Natural killer cell (primary cell): ENCODE measurements at regions not wholly inside any gene's neighbourhood (a gene's known extent, or its start where the extent isn't known, plus 50 kb on each side); places are given as distances from the start of the nearest gene placed in this dataset.

Experiments
- ATAC-seq, 3 donors: fragments of 150-1000 bp in 2 of 3; fragments of 200-7000 bp in 1 of 3; cut with Tn5 transposase; 1 replicate in 1 of 3; 2 replicates in 2 of 3; pipeline ENCODE4 v1.10.0; 2021; ENCODE audit warnings: mild to moderate bottlenecking in 2 of 3, moderate library complexity in 2 of 3
- DNase-seq, 2 donors: peaks; one replicate each; pipeline versions ENCODE4 v3.0.0 to v3.0.0-alpha.2; 2013 to 2021; ENCODE audit warnings: mixed read lengths in 1 of 2
- H3K27ac ChIP-seq: one replicate; pipeline ENCODE4 v1.5.1; 2013; ENCODE audit warnings: mild to moderate bottlenecking, low read length
- H3K27me3 ChIP-seq: one replicate; pipeline ENCODE4 v1.6.1; 2013; ENCODE audit warnings: low read length; ENCODE audit not compliant: control insufficient read depth, insufficient read depth
- H3K36me3 ChIP-seq: one replicate; pipeline ENCODE4 v1.6.1; 2013; ENCODE audit warnings: low read length; ENCODE audit not compliant: control insufficient read depth, insufficient read depth
- H3K4me1 ChIP-seq: one replicate; pipeline ENCODE4 v1.6.1; 2013; ENCODE audit warnings: low read length; ENCODE audit not compliant: control insufficient read depth, insufficient read depth
- H3K4me3 ChIP-seq: one replicate; pipeline ENCODE4 v1.5.1; 2013; ENCODE audit warnings: low read length
- H3K9me3 ChIP-seq: one replicate; pipeline ENCODE4 v1.6.1; 2013; ENCODE audit warnings: low read length; ENCODE audit not compliant: control insufficient read depth, insufficient read depth
- H3K27ac Mint-ChIP-seq, 2 donors: one replicate each; pipeline ENCODE4 v1.8.0; 2022; ENCODE audit warnings: mild to moderate bottlenecking in 2 of 2, mixed read lengths in 2 of 2, moderate library complexity in 1 of 2
- H3K27me3 Mint-ChIP-seq, 2 donors: one replicate each; pipeline ENCODE4 v1.8.0; 2022; ENCODE audit warnings: low read depth in 2 of 2, mixed read lengths in 2 of 2
- H3K36me3 Mint-ChIP-seq: one replicate; pipeline ENCODE4 v1.8.0; 2022; ENCODE audit warnings: mixed read lengths
- H3K4me1 Mint-ChIP-seq, 2 donors: one replicate each; pipeline ENCODE4 v1.8.0; 2022; ENCODE audit warnings: mixed read lengths in 2 of 2
- H3K4me3 Mint-ChIP-seq: one replicate; pipeline ENCODE4 v1.8.0; 2022; ENCODE audit warnings: mild to moderate bottlenecking, moderate library complexity, mixed read lengths
- H3K9me3 Mint-ChIP-seq, 2 donors: one replicate each; pipeline ENCODE4 v1.8.0; 2022; ENCODE audit warnings: mixed read lengths in 2 of 2
- WGBS: methylation state at CpG from one replicate; pipeline ENCODE4 v1.1.7; 2013; ENCODE audit warnings: missing lambda C conversion rate; ENCODE audit not compliant: insufficient coverage; 5-methylcytosine and 5-hydroxymethylcytosine counted together
- intact Hi-C: fragments of 100-400 bp; cut with micrococcal nuclease; formaldehyde crosslinking; loops from one replicate; pipeline ENCODE4 v1.14.2; 2022
- TF ChIP-seq, protein P1 (sequence below): fragments of 200-600 bp; IDR thresholded peaks from one replicate; pipeline ENCODE4 v1.8.0; 2022; ENCODE audit warnings: antibody characterized with exemption

- intact Hi-C loops: no loop called here
- H3K4me1 ChIP-seq: no peaks in the 10 kb centered on the region
- no peak for DNase-seq
- H3K27me3 Mint-ChIP-seq: peaks cover 11% of the 10 kb centered on the region in 2 donors
- no peak overlapping the region for H3K4me3 ChIP-seq
- no peaks in the 10 kb centered on the region for H3K9me3 ChIP-seq
- no CpG with 5 or more reads among the region's 1 CpG for WGBS
- H3K36me3 ChIP-seq: no peaks in the 10 kb centered on the region
- H3K27me3 ChIP-seq: peaks cover 3% of the 10 kb centered on the region
- H3K9me3 Mint-ChIP-seq: no peaks in the 10 kb centered on the region
- no peak overlapping the region for H3K27ac ChIP-seq
- no peak overlapping the region for H3K27ac Mint-ChIP-seq
- no peak overlapping the region for H3K4me3 Mint-ChIP-seq
- H3K4me1 Mint-ChIP-seq: no peaks in the 10 kb centered on the region
- TF ChIP-seq, protein P1, sequence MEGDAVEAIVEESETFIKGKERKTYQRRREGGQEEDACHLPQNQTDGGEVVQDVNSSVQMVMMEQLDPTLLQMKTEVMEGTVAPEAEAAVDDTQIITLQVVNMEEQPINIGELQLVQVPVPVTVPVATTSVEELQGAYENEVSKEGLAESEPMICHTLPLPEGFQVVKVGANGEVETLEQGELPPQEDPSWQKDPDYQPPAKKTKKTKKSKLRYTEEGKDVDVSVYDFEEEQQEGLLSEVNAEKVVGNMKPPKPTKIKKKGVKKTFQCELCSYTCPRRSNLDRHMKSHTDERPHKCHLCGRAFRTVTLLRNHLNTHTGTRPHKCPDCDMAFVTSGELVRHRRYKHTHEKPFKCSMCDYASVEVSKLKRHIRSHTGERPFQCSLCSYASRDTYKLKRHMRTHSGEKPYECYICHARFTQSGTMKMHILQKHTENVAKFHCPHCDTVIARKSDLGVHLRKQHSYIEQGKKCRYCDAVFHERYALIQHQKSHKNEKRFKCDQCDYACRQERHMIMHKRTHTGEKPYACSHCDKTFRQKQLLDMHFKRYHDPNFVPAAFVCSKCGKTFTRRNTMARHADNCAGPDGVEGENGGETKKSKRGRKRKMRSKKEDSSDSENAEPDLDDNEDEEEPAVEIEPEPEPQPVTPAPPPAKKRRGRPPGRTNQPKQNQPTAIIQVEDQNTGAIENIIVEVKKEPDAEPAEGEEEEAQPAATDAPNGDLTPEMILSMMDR: no peak
- ATAC-seq: no peak
- H3K36me3 Mint-ChIP-seq: no peaks in the 10 kb centered on the region
Measured at GRCh38 chr5:96527768-96528661, 95.0 kb upstream of the PCSK1 start.

DNA sequence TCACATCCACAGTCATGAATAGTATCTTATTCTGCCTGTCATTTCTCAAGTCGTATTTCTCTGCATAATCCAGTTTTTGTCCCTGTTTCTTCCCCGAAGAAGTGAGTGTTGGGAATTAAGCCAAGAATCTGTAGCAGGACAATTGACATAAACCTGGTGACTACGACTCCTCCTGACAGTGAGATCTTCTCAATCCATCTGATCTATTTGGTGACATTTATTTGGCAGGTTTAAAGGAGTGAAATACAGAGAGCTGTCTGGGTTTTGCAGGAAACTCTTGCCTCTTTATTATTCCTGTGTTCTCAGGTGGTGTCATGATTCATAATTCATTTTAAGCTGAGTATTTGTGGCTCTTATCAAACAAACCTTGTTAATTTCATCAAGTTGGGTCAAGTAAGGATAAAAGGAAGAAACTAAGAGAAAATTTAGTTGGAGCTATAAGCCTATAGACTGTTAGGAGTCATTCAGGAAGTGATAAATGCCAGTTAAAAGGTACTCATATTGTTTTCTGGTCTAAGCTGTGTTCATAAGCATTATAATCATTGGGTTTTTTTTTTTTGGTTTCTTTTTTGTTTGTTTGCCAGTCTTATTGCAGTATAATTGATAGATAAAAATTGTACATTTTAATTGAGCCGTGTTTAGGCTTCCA lies 95.9 kb upstream of the PCSK1 start:
- DNase-seq (no peak), ATAC-seq (no peak)
- peaks cover 8 to 11% of the 10 kb centered on the region in 2 donors for H3K27me3 Mint-ChIP-seq
- H3K4me3 ChIP-seq: no peak overlapping the region
- WGBS: 75% methylated on average over 4 of the region's 4 CpGs
- H3K27ac ChIP-seq: no peak overlapping the region
- no peaks in the 10 kb centered on the region for H3K9me3 ChIP-seq
- H3K27ac Mint-ChIP-seq: no peak overlapping the region
- H3K4me3 Mint-ChIP-seq: no peak overlapping the region
- H3K36me3 ChIP-seq: no peaks in the 10 kb centered on the region
- TF ChIP-seq, protein P1: no peak
- H3K27me3 ChIP-seq: no peaks in the 10 kb centered on the region
- no peaks in the 10 kb centered on the region for H3K36me3 Mint-ChIP-seq
- no peaks in the 10 kb centered on the region for H3K4me1 Mint-ChIP-seq
- H3K9me3 Mint-ChIP-seq: no peaks in the 10 kb centered on the region
- intact Hi-C loops: no loop called here
- H3K4me1 ChIP-seq: no peaks in the 10 kb centered on the region

DNA sequence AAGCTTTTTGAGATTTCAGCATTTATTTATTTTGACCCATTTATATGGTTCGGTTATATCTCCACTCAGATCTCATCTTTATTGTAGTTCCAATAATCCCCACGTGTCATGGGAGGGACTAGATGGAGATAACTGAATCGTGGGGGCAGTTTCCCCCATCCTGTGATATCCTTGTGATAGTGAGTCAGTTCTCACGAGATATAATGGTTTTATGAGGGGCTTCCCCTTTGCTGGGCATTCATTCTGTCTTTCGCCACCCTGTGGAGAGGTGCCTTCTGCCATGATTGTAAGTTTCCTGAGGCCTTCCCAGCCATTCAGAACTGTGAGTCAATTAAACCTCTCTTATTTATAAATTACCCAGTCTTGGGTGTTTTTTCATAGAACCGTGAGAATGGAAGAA lies 96.5 kb upstream of the PCSK1 start:
- H3K36me3 Mint-ChIP-seq: no peaks in the 10 kb centered on the region
- H3K4me1 Mint-ChIP-seq: no peaks in the 10 kb centered on the region
- no peaks in the 10 kb centered on the region for H3K9me3 Mint-ChIP-seq
- intact Hi-C loops: no loop called here
- H3K4me3 ChIP-seq: no peak overlapping the region
- no peaks in the 10 kb centered on the region for H3K36me3 ChIP-seq
- DNase-seq (no peak), ATAC-seq (no peak)
- no peaks in the 10 kb centered on the region for H3K27me3 ChIP-seq
- TF ChIP-seq, protein P1: no peak
- no peaks in the 10 kb centered on the region for H3K9me3 ChIP-seq
- H3K27ac ChIP-seq: no peak overlapping the region
- peaks cover 10 to 11% of the 10 kb centered on the region in 2 donors for H3K27me3 Mint-ChIP-seq
- H3K4me3 Mint-ChIP-seq: no peak overlapping the region
- H3K27ac Mint-ChIP-seq: no peak overlapping the region
- no peaks in the 10 kb centered on the region for H3K4me1 ChIP-seq
- 70% methylated on average over 3 of the region's 6 CpGs for WGBS
